H1 (cell line): ENCODE measurements at regions not wholly inside any gene's neighbourhood (a gene's known extent, or its start where the extent isn't known, plus 50 kb on each side); places are given as distances from the start of the nearest gene placed in this dataset.

Source experiments
- CTCF ChIA-PET: fragments of 300-600 bp; sonication (Branson Sonifier 250); formaldehyde crosslinking; loops from one replicate; lab custom pipeline; 2021; ENCODE audit not compliant: partially characterized antibody; lab: Charles Lee
- POLR2A ChIA-PET: fragments of 300-600 bp; sonication (Branson Sonifier 250); formaldehyde crosslinking; loops from one replicate; lab custom pipeline; 2021; ENCODE audit warnings: inconsistent platforms; ENCODE audit not compliant: partially characterized antibody; lab: Charles Lee
- DNase-seq, 2 experiments: peaks; one replicate each; pipeline versions ENCODE4 v3.0.0 to v3.0.0-alpha.2; 2010 to 2022; ENCODE audit warnings: low spot score in 2 of 2, low read depth in 1 of 2, mixed read lengths in 1 of 2
- FAIRE-seq: peaks from 2 replicates; lab custom pipeline; 2011; peaks lifted over from hg19 to GRCh38; lab: Jason Lieb, UNC
- H2AFZ ChIP-seq: 2 replicates; pipeline ENCODE4 v1.8.1; 2012; ENCODE audit warnings: low read length, inconsistent platforms
- H2AK5ac ChIP-seq: 2 replicates; pipeline ENCODE4 v1.6.1; 2013; ENCODE audit warnings: low read depth, low read length
- H2BK120ac ChIP-seq: replicated peaks from 2 replicates; pipeline ENCODE3; 2013; ENCODE audit warnings: low read depth, low read length, inconsistent platforms
- H2BK12ac ChIP-seq: 2 replicates; pipeline ENCODE4 v1.6.1; 2013; ENCODE audit warnings: low read depth, low read length
- H2BK15ac ChIP-seq: 2 replicates; pipeline ENCODE4 v1.6.1; 2013; ENCODE audit warnings: low read length
- H2BK20ac ChIP-seq: 2 replicates; pipeline ENCODE4 v1.6.1; 2013; ENCODE audit warnings: low read length
- H2BK5ac ChIP-seq: 2 replicates; pipeline ENCODE4 v1.6.1; 2013; ENCODE audit warnings: low read depth, low read length
- H3K14ac ChIP-seq: 2 replicates; pipeline ENCODE4 v1.6.1; 2013; ENCODE audit warnings: inconsistent platforms; ENCODE audit not compliant: insufficient read length
- H3K18ac ChIP-seq: 2 replicates; pipeline ENCODE4 v1.6.1; 2013; ENCODE audit warnings: low read length; ENCODE audit errors: extremely low read depth
- H3K23ac ChIP-seq: 2 replicates; pipeline ENCODE4 v1.6.1; 2013; ENCODE audit warnings: inconsistent platforms; ENCODE audit not compliant: insufficient read length
- H3K23me2 ChIP-seq: 2 replicates; pipeline ENCODE4 v1.6.1; 2013; ENCODE audit warnings: low read depth, low read length
- H3K27ac ChIP-seq: 2 replicates; pipeline ENCODE4 v1.6.1; 2011; ENCODE audit warnings: low read depth, low read length, inconsistent platforms
- H3K27me3 ChIP-seq, 4 experiments: replicated peaks in 1 of 4; 1 replicate in 1 of 4; 2 replicates in 3 of 4; pipeline versions ENCODE4 v1.6.1 to v1.8.1; 2011 to 2013; ENCODE audit warnings: low read length in 3 of 4, mild to moderate bottlenecking in 3 of 4, inconsistent platforms in 2 of 4, mixed read lengths in 2 of 4, moderate library complexity in 1 of 4; ENCODE audit not compliant: control insufficient read depth in 3 of 4, insufficient read depth in 3 of 4; ENCODE audit errors: extremely low read depth in 1 of 4
- H3K36me3 ChIP-seq, 4 experiments: 2 replicates each; pipeline versions ENCODE4 v1.6.1 to v1.8.1; 2011 to 2013; ENCODE audit warnings: mild to moderate bottlenecking in 4 of 4, low read length in 3 of 4, moderate library complexity in 2 of 4, control low read depth in 1 of 4, inconsistent platforms in 1 of 4; ENCODE audit not compliant: insufficient read depth in 4 of 4, control insufficient read depth in 2 of 4
- H3K4ac ChIP-seq: replicated peaks from 2 replicates; pipeline ENCODE3; 2013; ENCODE audit warnings: low read length, low read depth, mixed read lengths, inconsistent platforms; ENCODE audit not compliant: insufficient read length
- H3K4me1 ChIP-seq, 4 experiments: replicated peaks in 1 of 4; 1 replicate in 1 of 4; 2 replicates in 3 of 4; pipeline versions ENCODE4 v1.6.1 to v1.8.1; 2011 to 2013; ENCODE audit warnings: low read length in 3 of 4, inconsistent platforms in 2 of 4, mixed read lengths in 1 of 4; ENCODE audit not compliant: insufficient read depth in 4 of 4, control insufficient read depth in 3 of 4
- H3K4me2 ChIP-seq, 2 experiments: 2 replicates each; pipeline versions ENCODE4 v1.6.1 to v1.8.1; 2011 to 2013; ENCODE audit warnings: low read depth in 2 of 2, low read length in 2 of 2, control low read depth in 1 of 2, inconsistent platforms in 1 of 2, mild to moderate bottlenecking in 1 of 2; ENCODE audit not compliant: insufficient read depth in 1 of 2
- H3K4me3 ChIP-seq, 4 experiments: fragments of 200-600, 300-600 bp in 1 of 4; sonication (generic), shearing (Covaris generic), sonication (Bioruptor Twin) in 1 of 4; 2 replicates each; pipeline versions ENCODE4 v1.5.1 to v1.8.1; 2011 to 2016; ENCODE audit warnings: low read length in 4 of 4, low read depth in 3 of 4, control low read depth in 2 of 4, inconsistent platforms in 2 of 4, mild to moderate bottlenecking in 2 of 4, mixed read lengths in 1 of 4, moderate library complexity in 1 of 4; ENCODE audit not compliant: insufficient read depth in 2 of 4; ENCODE audit errors: extremely low read depth in 1 of 4
- H3K56ac ChIP-seq: replicated peaks from 2 replicates; pipeline ENCODE3; 2013; ENCODE audit warnings: low read depth, mild to moderate bottlenecking, mixed read lengths, low read length, inconsistent platforms; ENCODE audit not compliant: insufficient read length
- H3K79me1 ChIP-seq: 2 replicates; pipeline ENCODE4 v1.6.1; 2013; ENCODE audit warnings: low read depth, low read length, control low read depth
- H3K79me2 ChIP-seq, 2 experiments: 2 replicates each; pipeline versions ENCODE4 v1.6.1 to v1.8.1; 2012 to 2013; ENCODE audit warnings: low read length in 2 of 2, mild to moderate bottlenecking in 2 of 2, inconsistent platforms in 1 of 2; ENCODE audit not compliant: insufficient read depth in 2 of 2, control insufficient read depth in 1 of 2
- H3K9ac ChIP-seq, 4 experiments: replicated peaks in 1 of 4; 1 replicate in 1 of 4; 2 replicates in 3 of 4; pipeline versions ENCODE4 v1.6.1 to v1.8.1; 2011 to 2013; ENCODE audit warnings: low read depth in 3 of 4, low read length in 3 of 4, control low read depth in 2 of 4, mild to moderate bottlenecking in 2 of 4, moderate library complexity in 2 of 4, inconsistent platforms in 1 of 4; ENCODE audit errors: extremely low read depth in 1 of 4
- H3K9me3 ChIP-seq, 2 experiments: 2 replicates each; pipeline versions ENCODE4 v1.6.1 to v1.8.1; 2012 to 2013; ENCODE audit warnings: mild to moderate bottlenecking in 2 of 2, moderate library complexity in 2 of 2, control low read depth in 1 of 2, inconsistent platforms in 1 of 2, low read depth in 1 of 2, low read length in 1 of 2, mixed read lengths in 1 of 2; ENCODE audit not compliant: insufficient read depth in 2 of 2
- H4K20me1 ChIP-seq, 2 experiments: replicated peaks in 1 of 2; 2 replicates each; pipeline versions ENCODE3 to v1.8.1; 2011 to 2013; ENCODE audit warnings: inconsistent platforms in 2 of 2, low read length in 2 of 2, mild to moderate bottlenecking in 1 of 2; ENCODE audit not compliant: insufficient read depth in 2 of 2, control insufficient read depth in 1 of 2
- H4K5ac ChIP-seq: 2 replicates; pipeline ENCODE4 v1.6.1; 2013; ENCODE audit warnings: low read length, low read depth, mixed read lengths, inconsistent platforms; ENCODE audit not compliant: insufficient read length
- H4K8ac ChIP-seq: 2 replicates; pipeline ENCODE4 v1.8.0; 2013; ENCODE audit warnings: mild to moderate bottlenecking, moderate library complexity, low read length, inconsistent platforms; ENCODE audit not compliant: insufficient read depth; ENCODE audit errors: extremely low read depth
- H4K91ac ChIP-seq: replicated peaks from 2 replicates; pipeline ENCODE3; 2013; ENCODE audit warnings: low read length, mixed read lengths, inconsistent platforms; ENCODE audit not compliant: insufficient read length
- ATF2 ChIP-seq: IDR thresholded peaks from 2 replicates; pipeline ENCODE4 v1.6.1; 2012; ENCODE audit warnings: low read length, inconsistent platforms
- CHD1 ChIP-seq: IDR thresholded peaks from 2 replicates; pipeline ENCODE4 v1.6.1; 2012; ENCODE audit warnings: low read depth, low read length, improper control_type of control experiment
- EGR1 ChIP-seq: IDR thresholded peaks from 2 replicates; pipeline ENCODE4 v1.6.1; 2011; ENCODE audit warnings: low read depth, low read length, borderline replicate concordance
- GTF2F1 ChIP-seq: IDR thresholded peaks from 2 replicates; pipeline ENCODE4 v1.6.1; 2012; ENCODE audit warnings: low read depth, low read length, improper control_type of control experiment, borderline replicate concordance
- HDAC6 ChIP-seq: IDR thresholded peaks from one replicate; pipeline ENCODE4 v1.7.1; 2012; ENCODE audit warnings: low read depth, mild to moderate bottlenecking, inconsistent platforms, low read length, moderate library complexity
- MAX ChIP-seq: IDR thresholded peaks from 2 replicates; pipeline ENCODE4 v1.6.1; 2012; ENCODE audit warnings: inconsistent platforms
- POLR2A ChIP-seq, 2 experiments: IDR thresholded peaks; 1 replicate in 1 of 2; 2 replicates in 1 of 2; pipeline ENCODE4 v1.6.1; 2011; ENCODE audit warnings: low read depth in 2 of 2, low read length in 2 of 2, mild to moderate bottlenecking in 2 of 2; ENCODE audit errors: control extremely low read depth in 1 of 2
- RXRA ChIP-seq: IDR thresholded peaks from 2 replicates; pipeline ENCODE4 v1.6.1; 2011; ENCODE audit warnings: low read depth, mild to moderate bottlenecking, low read length, moderate library complexity; ENCODE audit not compliant: insufficient read depth

DNA sequence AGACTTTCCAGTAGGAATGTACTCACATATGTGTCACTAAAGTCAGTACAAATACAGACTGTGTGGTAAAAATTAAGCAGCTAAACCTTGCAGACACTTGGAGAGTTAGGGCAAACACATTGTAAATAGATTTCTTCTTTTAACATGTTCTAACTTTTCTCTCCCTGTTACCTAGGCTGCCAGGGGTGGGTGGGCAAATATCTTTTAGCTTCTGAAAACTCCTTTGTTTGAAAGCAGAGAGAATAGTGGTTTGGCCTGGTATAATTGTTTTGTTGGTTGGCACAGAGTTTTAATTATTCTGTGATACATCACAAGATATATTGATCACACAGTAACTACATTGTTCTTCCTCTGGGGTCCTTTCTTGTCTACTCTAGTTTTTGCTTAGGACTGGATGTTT, 289.8 kb upstream of the DACH1 start:
- no peaks in the 10 kb centered on the region for H3K27me3 ChIP-seq
- no peak overlapping the region for H3K9ac ChIP-seq
- H4K8ac ChIP-seq, result no peak overlapping the region
- H2BK5ac ChIP-seq, result no peak overlapping the region
- no peaks in the 10 kb centered on the region for H3K23me2 ChIP-seq
- no peaks in the 10 kb centered on the region for H4K20me1 ChIP-seq
- no peak overlapping the region for H2BK12ac ChIP-seq
- no peak overlapping the region for H3K4ac ChIP-seq
- no peak overlapping the region for H3K56ac ChIP-seq
- H2AFZ ChIP-seq, result no peak overlapping the region
- ChIA-PET POLR2A (no interaction called here), CTCF (interaction anchor here (0.6 to 0.7 kb wide), 3 partner anchors 19 to 338 kb away, joined by 3 to 5 read pairs (median 3); no protein-coding TSS in a partner anchor)
- H3K4me3 ChIP-seq, result no peak overlapping the region
- no peak overlapping the region for H2BK15ac ChIP-seq
- no peak overlapping the region for H4K5ac ChIP-seq
- no peak overlapping the region for H4K91ac ChIP-seq
- H3K79me2 ChIP-seq, result no peaks in the 10 kb centered on the region
- no peak overlapping the region for H3K18ac ChIP-seq
- H3K23ac ChIP-seq, result no peak overlapping the region
- no peak overlapping the region for H2AK5ac ChIP-seq
- no peak overlapping the region for H3K4me2 ChIP-seq
- DNase-seq, result no peak
- no peaks in the 10 kb centered on the region for H3K79me1 ChIP-seq
- H3K14ac ChIP-seq, result no peak overlapping the region
- no peak for FAIRE-seq
- no peak overlapping the region for H3K27ac ChIP-seq
- H2BK120ac ChIP-seq, result no peak overlapping the region
- no peaks in the 10 kb centered on the region for H3K9me3 ChIP-seq
- no peaks in the 10 kb centered on the region for H3K36me3 ChIP-seq
- no peak overlapping the region for H2BK20ac ChIP-seq
- H3K4me1 ChIP-seq, result no peaks in the 10 kb centered on the region
- TF ChIP-seq CHD1 (no peak), HDAC6 (no peak), EGR1 (no peak), GTF2F1 (no peak), POLR2A (IDR thresholded peaks at IDR 0.05; ENCODE audit: control extremely low read depth in 1 of 2, low read depth in 2 of 2, low read length in 2 of 2) (no peak), MAX (no peak), RXRA (no peak), ATF2 (no peak)
